SHP77 (cell line): ENCODE measurements at regions not wholly inside any gene's neighbourhood (a gene's known extent, or its start where the extent isn't known, plus 50 kb on each side); places are given as distances from the start of the nearest gene placed in this dataset.

Experiments
- DNase-seq, 2 experiments: peaks; one replicate each; lab custom pipeline; 2025; lab: John Stamatoyannopoulos, UW

- DNase-seq = no peak
Observed at GRCh38 chr3:89628856-89629670, 521.6 kb downstream of the EPHA3 start.

- no peak for DNase-seq
Observed at GRCh38 chr3:89635137-89635536, 527.7 kb downstream of the EPHA3 start.

DNA sequence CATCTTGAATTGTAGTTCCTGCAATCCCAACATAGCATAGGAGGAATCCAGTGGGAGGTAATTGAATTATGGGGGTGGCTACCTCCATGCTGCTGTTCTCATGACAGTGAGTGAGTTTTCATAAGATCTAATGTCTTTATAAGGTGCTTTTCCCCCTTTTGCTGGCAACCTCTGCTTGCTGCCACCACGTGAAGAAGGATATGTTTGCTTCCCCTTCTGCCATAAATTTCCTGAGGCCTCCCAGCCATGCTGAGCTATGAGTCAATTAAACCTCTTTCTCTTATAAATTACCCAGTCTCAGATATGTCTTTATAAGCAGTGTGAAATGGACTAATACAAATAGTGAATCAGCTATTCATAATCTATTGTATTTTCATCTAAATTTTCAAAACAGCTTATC is 537.3 kb downstream of the EPHA3 start:
- no peak for DNase-seq

DNA sequence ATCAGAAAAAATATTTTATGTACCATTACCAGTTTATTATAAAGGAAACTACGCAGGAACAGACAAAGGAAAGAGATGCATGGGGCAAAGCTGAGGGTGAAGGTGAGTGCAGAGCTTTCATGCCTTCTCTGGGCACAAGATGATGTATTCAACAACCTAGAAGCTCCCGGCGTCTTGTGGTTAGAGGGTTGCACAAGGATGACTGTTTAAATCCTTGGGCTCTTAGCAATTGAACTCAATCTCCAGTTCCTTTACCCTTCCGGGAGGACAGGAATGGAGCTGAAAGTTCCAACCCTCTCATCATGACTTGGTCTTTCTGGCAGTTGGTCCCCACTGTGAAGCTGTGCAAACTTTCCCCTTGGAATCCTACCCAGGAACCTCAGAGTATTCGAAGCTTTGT is 542.0 kb downstream of the EPHA3 start:
- DNase-seq = no peak

- DNase-seq = no peak
Observed at GRCh38 chr3:89654031-89654430, 546.6 kb downstream of the EPHA3 start.

- no peak for DNase-seq
Observed at GRCh38 chr3:89656388-89656787, 549.0 kb downstream of the EPHA3 start.

- DNase-seq = no peak
Observed at GRCh38 chr3:89679686-89680085, 572.3 kb downstream of the EPHA3 start.

- DNase-seq = no peak
Observed at GRCh38 chr3:89682556-89682955, 575.1 kb downstream of the EPHA3 start.

DNA sequence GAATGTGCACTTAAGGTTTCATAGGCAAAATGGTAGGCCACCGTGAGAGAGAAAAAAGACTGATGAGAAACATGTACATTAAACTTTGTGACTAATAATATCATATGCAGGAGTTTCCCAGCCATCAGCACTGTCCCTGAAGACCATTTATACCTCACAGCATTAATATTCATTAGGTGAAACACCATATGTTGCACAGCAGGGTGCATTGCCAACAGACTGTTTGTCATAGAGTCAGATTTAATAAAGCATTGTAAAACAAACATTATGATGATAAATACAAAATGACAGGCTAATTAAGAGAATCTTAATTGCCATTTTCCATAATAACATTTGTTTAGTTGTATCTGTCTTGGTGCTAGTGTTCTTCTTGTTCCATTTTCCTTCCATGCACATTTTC is 578.3 kb downstream of the EPHA3 start:
- no peak for DNase-seq

DNA sequence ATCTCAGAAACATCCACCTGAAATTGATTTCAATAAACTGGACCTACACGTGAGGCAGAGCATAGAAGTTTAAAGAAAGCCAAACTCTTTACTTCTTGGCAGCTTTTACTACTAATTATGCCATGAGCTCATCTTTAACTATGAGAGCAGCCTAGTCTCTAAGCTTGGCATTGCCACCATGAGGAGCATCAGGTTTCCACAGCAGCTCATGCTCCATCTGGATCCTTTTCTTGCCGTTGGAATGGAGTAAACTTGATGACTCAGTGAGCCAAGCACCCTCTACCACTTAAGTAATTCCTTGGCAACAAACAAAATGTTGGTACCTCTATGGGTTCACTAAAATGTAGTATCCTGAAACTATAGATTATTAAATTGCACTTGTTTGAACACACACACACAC is 583.2 kb downstream of the EPHA3 start:
- DNase-seq = no peak

DNA sequence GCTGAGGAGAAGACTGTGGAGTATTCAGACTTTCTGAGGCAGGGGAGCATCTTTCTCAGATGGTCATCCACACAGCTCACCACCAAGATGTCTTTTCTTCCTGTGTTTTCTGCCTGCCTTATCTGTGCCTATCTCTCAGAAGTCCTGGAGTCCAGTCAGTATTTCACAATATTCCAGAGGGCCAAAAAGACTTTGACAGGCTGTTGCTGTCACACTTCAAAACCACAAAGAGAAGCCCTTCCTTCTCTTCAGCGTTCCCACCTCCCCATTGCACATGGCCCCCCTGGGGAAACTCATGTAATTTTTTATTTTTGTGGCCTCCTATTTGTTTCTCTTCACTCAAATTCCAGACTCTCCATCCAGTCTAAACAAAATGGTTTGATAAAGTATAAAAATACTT is 585.2 kb downstream of the EPHA3 start:
- DNase-seq = no peak

DNA sequence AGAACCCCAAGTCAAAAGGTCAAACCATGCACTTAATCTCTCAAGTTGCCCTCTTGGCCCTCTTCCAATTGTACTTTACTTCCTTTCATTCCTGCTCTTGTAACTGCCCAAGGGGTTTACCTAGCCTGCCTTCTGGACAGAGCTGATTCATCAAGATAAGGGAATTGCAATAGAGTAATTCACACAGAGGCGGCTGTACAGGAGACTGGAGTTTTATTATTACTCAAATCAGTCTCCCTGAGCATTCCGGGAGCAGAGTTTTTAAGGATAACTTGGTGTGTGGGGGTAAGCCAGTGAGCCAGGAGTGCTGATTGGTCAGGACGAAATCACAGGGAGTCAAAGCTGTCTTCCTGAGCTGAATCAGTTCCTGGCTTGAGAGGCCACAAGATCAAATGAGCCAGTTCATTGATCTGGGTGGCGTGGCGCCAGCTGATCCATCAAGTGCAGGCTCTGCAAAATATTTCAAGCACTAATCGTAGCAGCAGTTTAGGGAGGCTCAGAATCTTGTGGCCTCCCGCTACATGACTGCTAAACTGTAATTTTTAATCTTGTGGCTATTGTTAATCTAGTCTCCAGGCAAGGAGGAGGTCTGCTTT is 590.0 kb downstream of the EPHA3 start:
- no peak for DNase-seq

DNA sequence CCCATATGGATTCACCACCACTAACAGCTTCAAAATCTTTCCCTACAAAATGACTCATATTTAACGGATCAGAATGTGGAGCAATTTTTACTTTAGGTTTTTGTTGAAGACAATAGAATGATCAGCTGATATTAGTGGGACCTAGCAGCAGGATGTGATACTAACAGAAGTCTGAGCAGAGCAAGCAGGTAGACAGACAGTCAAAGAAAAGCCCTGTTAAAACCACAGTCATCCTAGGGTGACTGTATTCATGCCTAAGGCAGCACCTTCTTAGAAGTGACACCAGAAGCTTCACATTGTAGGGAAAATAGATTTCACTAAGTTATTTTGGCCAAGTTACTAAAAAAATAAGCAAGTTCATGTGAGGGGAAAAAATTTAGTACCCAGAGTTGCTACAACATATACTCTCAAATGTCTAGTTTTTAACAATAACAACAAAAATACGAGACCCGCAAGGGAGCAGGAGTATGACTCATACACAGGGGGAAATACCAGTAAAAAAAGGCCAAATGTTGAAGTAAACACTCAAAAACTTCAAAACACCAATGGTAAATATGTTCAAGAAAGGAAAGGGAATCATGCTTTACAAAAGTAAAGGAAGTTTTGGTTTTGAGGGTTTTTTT is 590.9 kb downstream of the EPHA3 start:
- no peak for DNase-seq

DNA sequence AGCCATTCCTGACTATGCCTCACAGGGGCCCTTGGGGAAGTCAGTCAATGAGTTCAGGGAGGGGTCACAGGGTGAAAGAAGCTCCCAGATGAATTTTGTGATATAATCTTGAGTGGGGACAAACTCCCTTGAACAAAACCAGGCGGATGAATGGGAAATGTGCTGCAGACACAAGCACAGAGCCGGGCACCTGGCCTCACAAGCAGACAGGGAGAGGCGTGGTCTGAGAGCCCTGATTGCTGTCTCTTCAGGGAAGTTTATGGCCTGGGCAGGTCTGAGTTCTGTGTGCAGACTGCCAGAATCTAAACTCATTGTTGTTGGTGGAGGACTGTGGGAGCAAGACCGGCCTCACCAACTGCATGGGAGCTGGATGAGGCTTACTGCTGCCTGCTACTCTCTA is 591.8 kb downstream of the EPHA3 start:
- no peak for DNase-seq

- DNase-seq = no peak
Observed at GRCh38 chr3:89699771-89700170, 592.4 kb downstream of the EPHA3 start.

DNA sequence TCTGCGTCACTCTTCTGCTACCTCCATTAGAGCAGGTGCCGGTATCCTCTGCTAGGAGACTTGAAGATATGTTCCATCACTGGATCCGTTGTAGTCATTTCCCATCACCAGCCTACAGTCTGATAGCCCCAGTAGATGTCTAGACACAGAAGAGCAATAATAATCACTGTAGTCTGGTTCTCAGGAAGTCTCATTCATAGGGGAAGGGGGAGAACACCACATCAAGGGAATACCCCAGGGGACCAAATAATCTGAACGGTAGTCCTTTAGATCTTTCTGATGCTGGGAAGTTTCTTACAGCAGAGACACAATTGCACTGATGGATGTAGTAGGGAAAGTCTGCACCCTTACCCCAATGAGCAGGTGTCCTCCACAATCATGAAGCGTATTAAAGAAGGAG is 595.0 kb downstream of the EPHA3 start:
- no peak for DNase-seq

DNA sequence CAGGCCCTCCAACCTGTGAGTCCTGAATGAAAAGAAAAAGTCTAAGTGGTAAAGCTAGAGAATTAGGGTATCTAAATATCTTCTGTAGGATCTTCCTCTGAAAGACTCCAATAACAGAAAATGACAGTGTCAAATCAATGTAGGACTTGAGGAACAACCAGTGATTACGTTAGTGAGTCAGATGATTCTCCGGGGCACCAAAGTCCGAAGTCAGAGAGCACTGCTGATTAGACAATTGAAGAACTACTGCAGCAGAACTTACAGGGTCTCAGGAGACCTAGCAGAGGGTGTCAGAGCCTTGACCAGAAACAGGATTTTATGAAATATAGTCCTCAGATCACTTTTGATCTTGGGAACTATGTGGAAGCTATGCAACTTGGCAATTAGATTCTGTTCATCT is 605.8 kb downstream of the EPHA3 start:
- DNase-seq = no peak

DNA sequence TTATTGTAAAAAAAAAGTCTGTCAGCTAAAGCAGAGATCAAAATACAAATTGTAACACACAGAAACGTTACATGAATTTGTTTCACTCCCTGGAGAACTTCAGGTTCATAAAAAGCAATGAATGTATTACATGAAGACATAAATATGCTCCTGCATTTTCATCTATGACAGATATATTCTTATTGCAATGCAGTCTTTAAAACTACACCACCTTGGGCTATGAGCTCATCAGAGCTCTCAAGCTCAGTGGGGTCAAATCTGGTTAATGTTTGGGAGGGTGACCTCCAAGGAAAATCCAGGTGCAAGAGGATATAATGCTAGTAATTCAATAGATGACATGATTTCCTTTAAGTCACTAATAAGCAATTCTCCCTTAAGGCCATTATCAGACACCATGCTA is 606.8 kb downstream of the EPHA3 start:
- DNase-seq = no peak

- no peak for DNase-seq
Observed at GRCh38 chr3:89740080-89740880, 632.9 kb downstream of the EPHA3 start.

DNA sequence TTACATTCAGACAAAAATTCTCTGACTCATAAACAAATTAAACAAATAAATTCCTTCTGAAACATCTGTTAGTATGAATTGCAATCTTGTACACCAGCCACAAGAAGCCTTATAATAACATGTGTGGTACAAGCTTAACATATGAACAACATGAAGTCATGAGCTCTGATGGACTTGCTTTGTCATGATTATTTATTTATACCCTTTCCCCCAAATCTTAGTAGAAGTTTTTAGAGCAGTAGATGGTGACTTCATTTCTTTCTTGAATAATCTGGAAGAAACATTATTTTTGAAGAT is 633.4 kb downstream of the EPHA3 start:
- DNase-seq = no peak

- DNase-seq = no peak
Observed at GRCh38 chr3:89742546-89742945, 635.1 kb downstream of the EPHA3 start.

GRCh38 chr3:89747541-89748278 is 640.3 kb downstream of the EPHA3 start:
- DNase-seq = peak; percentile 36 to 39
